HEK293T (cell line): ENCODE measurements at regions not wholly inside any gene's neighbourhood (a gene's known extent, or its start where the extent isn't known, plus 50 kb on each side); places are given as distances from the start of the nearest gene placed in this dataset.

Source experiments
- BHLHE40 ChIP-seq: fragments of 450-650 bp; IDR thresholded peaks from 2 replicates; pipeline ENCODE4 v1.6.1; 2016; ENCODE audit warnings: mild to moderate bottlenecking, moderate library complexity, borderline replicate concordance
- ELF4 ChIP-seq: fragments of 450-650 bp; IDR thresholded peaks from 2 replicates; pipeline ENCODE4 v1.6.1; 2017; ENCODE audit warnings: antibody characterized with exemption
- FOXK2 ChIP-seq: fragments of 450-650 bp; IDR thresholded peaks from 2 replicates; pipeline ENCODE4 v1.6.1; 2016; ENCODE audit warnings: mild to moderate bottlenecking
- FOXM1 ChIP-seq: fragments of 450-650 bp; IDR thresholded peaks from 2 replicates; pipeline ENCODE4 v1.6.1; 2017; ENCODE audit warnings: mild to moderate bottlenecking, borderline replicate concordance
- HDGF ChIP-seq: fragments of 450-650 bp; IDR thresholded peaks from 2 replicates; pipeline ENCODE4 v1.6.1; 2017; ENCODE audit warnings: antibody characterized with exemption, borderline replicate concordance
- SP1 ChIP-seq: fragments of 450-650 bp; IDR thresholded peaks from 2 replicates; pipeline ENCODE4 v1.6.1; 2017
- SUZ12 ChIP-seq: fragments of 450-650 bp; IDR thresholded peaks from 2 replicates; pipeline ENCODE4 v1.6.1; 2016; ENCODE audit warnings: mild to moderate bottlenecking
- ZNF384 ChIP-seq: fragments of 450-650 bp; IDR thresholded peaks from 2 replicates; pipeline ENCODE4 v1.6.1; 2016

DNA sequence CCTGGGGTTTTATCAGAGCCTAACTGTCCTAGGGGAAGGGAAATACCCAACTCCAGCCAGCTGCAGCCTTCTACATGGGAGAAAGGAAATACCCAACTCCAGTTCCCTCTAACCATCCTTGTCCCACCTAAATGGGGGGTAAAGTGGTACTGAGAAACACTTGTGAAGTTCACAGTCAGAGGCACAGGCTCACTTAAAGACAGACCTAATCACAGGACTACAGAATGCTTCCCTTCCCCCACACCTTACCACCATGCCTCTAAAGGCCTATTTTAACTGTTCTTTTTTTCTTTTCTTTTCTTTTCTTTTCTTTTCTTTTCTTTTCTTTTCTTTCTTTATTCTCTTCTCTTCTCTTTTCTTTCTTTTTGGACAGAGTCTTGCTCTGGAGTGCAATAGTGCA is 324.6 kb downstream of the SPATA17 start:
- no peak for TF ChIP-seq FOXK2
- no peak for TF ChIP-seq HDGF
- TF ChIP-seq FOXM1, result no peak
- no peak for TF ChIP-seq BHLHE40
- TF ChIP-seq ELF4, result no peak
- TF ChIP-seq ZNF384, result no peak
- no peak for TF ChIP-seq SUZ12
- TF ChIP-seq SP1, result no peak
